Caco-2 (cell line): ENCODE measurements at regions not wholly inside any gene's neighbourhood (a gene's known extent, or its start where the extent isn't known, plus 50 kb on each side); places are given as distances from the start of the nearest gene placed in this dataset.
A peak's percentile ranks its signal among the peaks of the same experiment; 100 is the strongest.

Experiments used
- BruUV-seq: library from RNA; stranded (reverse); fragments of 400-500 nt; replicated peaks from 2 replicates; lab custom pipeline; 2021; lab: Mats Ljungman, UMichigan
- CTCF ChIA-PET: fragments of 300-600 bp; sonication (Branson Sonifier 250); formaldehyde crosslinking; loops from one replicate; lab custom pipeline; 2022; ENCODE audit warnings: antibody characterized with exemption; lab: Charles Lee
- POLR2A ChIA-PET: fragments of 300-600 bp; sonication (Branson Sonifier 250); formaldehyde crosslinking; loops from one replicate; lab custom pipeline; 2022; ENCODE audit warnings: antibody characterized with exemption; lab: Charles Lee
- DNase-seq, 2 experiments: peaks; one replicate each; pipeline versions ENCODE4 v3.0.0 to v3.0.0-alpha.2; 2020 to 2022
- H3K27me3 ChIP-seq: replicated peaks from 2 replicates; pipeline ENCODE4 v1.6.0; 2011; ENCODE audit warnings: low read length; ENCODE audit not compliant: control insufficient read depth, insufficient read depth
- H3K36me3 ChIP-seq: 2 replicates; pipeline ENCODE4 v1.5.1; 2011; ENCODE audit warnings: low read length; ENCODE audit not compliant: control insufficient read depth, insufficient read depth
- H3K4me1 ChIP-seq: fragments of 250-450 bp; sonication (Bioruptor Pico); 2 replicates; pipeline ENCODE4 v1.5.1; 2020; ENCODE audit warnings: mild to moderate bottlenecking
- H3K4me3 ChIP-seq: 2 replicates; pipeline ENCODE4 v1.5.1; 2011; ENCODE audit warnings: low read depth, mild to moderate bottlenecking, control low read depth, low read length
- H3K9me3 ChIP-seq: fragments of 250-450 bp; sonication (Bioruptor Pico); 2 replicates; pipeline ENCODE4 v1.5.1; 2020; ENCODE audit warnings: mild to moderate bottlenecking, moderate library complexity
- H3K27ac Mint-ChIP-seq: one replicate; pipeline ENCODE4 v1.8.0; 2022; ENCODE audit warnings: mixed read lengths; ENCODE audit not compliant: unreplicated experiment
- H3K27me3 Mint-ChIP-seq: one replicate; pipeline ENCODE4 v1.8.0; 2022; ENCODE audit warnings: mixed read lengths; ENCODE audit not compliant: insufficient read depth, unreplicated experiment
- H3K36me3 Mint-ChIP-seq: one replicate; pipeline ENCODE4 v1.8.0; 2022; ENCODE audit warnings: mild to moderate bottlenecking, mixed read lengths; ENCODE audit not compliant: insufficient read depth, unreplicated experiment
- H3K4me1 Mint-ChIP-seq: one replicate; pipeline ENCODE4 v1.8.0; 2022; ENCODE audit warnings: low read depth, mixed read lengths; ENCODE audit not compliant: unreplicated experiment
- H3K4me3 Mint-ChIP-seq: one replicate; pipeline ENCODE4 v1.8.0; 2022; ENCODE audit warnings: mild to moderate bottlenecking, moderate library complexity, mixed read lengths; ENCODE audit not compliant: unreplicated experiment
- H3K9me3 Mint-ChIP-seq: one replicate; pipeline ENCODE4 v1.8.0; 2022; ENCODE audit warnings: mixed read lengths; ENCODE audit not compliant: unreplicated experiment
- CTCF ChIP-seq, 2 experiments: fragments of 200-600 bp in 1 of 2; IDR thresholded peaks; 1 replicate in 1 of 2; 2 replicates in 1 of 2; pipeline versions ENCODE4 v1.5.1 to v1.8.0; 2011 to 2022; ENCODE audit warnings: antibody characterized with exemption in 1 of 2, control low read depth in 1 of 2, inconsistent platforms in 1 of 2, low read depth in 1 of 2, low read length in 1 of 2, mild to moderate bottlenecking in 1 of 2, moderate library complexity in 1 of 2; ENCODE audit not compliant: insufficient read depth in 1 of 2, severe bottlenecking in 1 of 2, unreplicated experiment in 1 of 2
- intact Hi-C: fragments of 100-400 bp; cut with micrococcal nuclease; formaldehyde crosslinking; loops from one replicate; pipeline ENCODE4 v1.10.0; 2022; ENCODE audit not compliant: unreplicated experiment

GRCh38 chr12:77685901-77686300, 144.8 kb upstream of the NAV3 start:
- H3K4me3 Mint-ChIP-seq = no peak overlapping the region
- intact Hi-C loops = loop anchor here (1.0 to 10.0 kb wide), 7 partner anchors 71 to 1065 kb away; no protein-coding TSS in a partner anchor

GRCh38 chr12:77685112-77685511, 145.6 kb upstream of the NAV3 start:
- CTCF ChIA-PET = interaction anchor here (1.2 kb wide), 1 partner anchor 13 kb away, joined by 5 read pairs; no protein-coding TSS in a partner anchor
- Histone ChIP-seq H3K36me3 (no peaks in the 10 kb centered on the region), H3K9me3 (no peaks in the 10 kb centered on the region), H3K4me3 (no peak overlapping the region), H3K27me3 (no peaks in the 10 kb centered on the region), H3K4me1 (no peaks in the 10 kb centered on the region)
- H3K4me1 Mint-ChIP-seq = no peaks in the 10 kb centered on the region
- no TSS peak for BruUV-seq
- POLR2A ChIA-PET = no interaction called here
- peak; percentile 39 to 64 for TF ChIP-seq CTCF (IDR thresholded peaks at IDR 0.05; ENCODE audit: insufficient read depth in 1 of 2, low read depth in 1 of 2, low read length in 1 of 2, severe bottlenecking in 1 of 2, unreplicated experiment in 1 of 2)
- no peak overlapping the region for H3K4me3 Mint-ChIP-seq
- intact Hi-C loops = loop anchor here (1.0 to 10.0 kb wide), 7 partner anchors 70 to 1064 kb away; no protein-coding TSS in a partner anchor
- DNase-seq = peak; percentile 40 to 61
- H3K27ac Mint-ChIP-seq = no peak overlapping the region
- H3K36me3 Mint-ChIP-seq = no peaks in the 10 kb centered on the region
- no peaks in the 10 kb centered on the region for H3K9me3 Mint-ChIP-seq
- peaks cover 3% of the 10 kb centered on the region for H3K27me3 Mint-ChIP-seq

More at GRCh38 chr12:77685901-77686300, 144.8 kb upstream of the NAV3 start:
- no peak for DNase-seq
- no peaks in the 10 kb centered on the region for H3K27me3 ChIP-seq
- no TSS peak for BruUV-seq
- H3K9me3 Mint-ChIP-seq = no peaks in the 10 kb centered on the region
- no peak for TF ChIP-seq CTCF (IDR thresholded peaks at IDR 0.05; ENCODE audit: insufficient read depth in 1 of 2, low read depth in 1 of 2, low read length in 1 of 2, severe bottlenecking in 1 of 2, unreplicated experiment in 1 of 2)
- no peaks in the 10 kb centered on the region for H3K4me1 Mint-ChIP-seq
- no peaks in the 10 kb centered on the region for H3K9me3 ChIP-seq
- no peaks in the 10 kb centered on the region for H3K36me3 ChIP-seq
- H3K4me3 ChIP-seq = no peak overlapping the region
- H3K27me3 Mint-ChIP-seq = peaks cover 3% of the 10 kb centered on the region
- H3K27ac Mint-ChIP-seq = no peak overlapping the region
- ChIA-PET CTCF (interaction anchor here (1.2 kb wide), 1 partner anchor 12 kb away, joined by 5 read pairs; no protein-coding TSS in a partner anchor), POLR2A (no interaction called here)
- no peaks in the 10 kb centered on the region for H3K4me1 ChIP-seq
- no peaks in the 10 kb centered on the region for H3K36me3 Mint-ChIP-seq

GRCh38 chr12:77682488-77682887, 148.2 kb upstream of the NAV3 start:
- Histone ChIP-seq H3K36me3 (no peaks in the 10 kb centered on the region), H3K4me1 (no peaks in the 10 kb centered on the region), H3K27me3 (no peaks in the 10 kb centered on the region), H3K4me3 (no peak overlapping the region), H3K9me3 (no peaks in the 10 kb centered on the region)
- Mint-ChIP-seq H3K36me3 (no peaks in the 10 kb centered on the region), H3K4me1 (no peaks in the 10 kb centered on the region), H3K4me3 (no peak overlapping the region), H3K27ac (no peak overlapping the region), H3K9me3 (no peaks in the 10 kb centered on the region), H3K27me3 (peaks cover 8% of the 10 kb centered on the region)
- no peak for TF ChIP-seq CTCF (IDR thresholded peaks at IDR 0.05; ENCODE audit: insufficient read depth in 1 of 2, low read depth in 1 of 2, low read length in 1 of 2, severe bottlenecking in 1 of 2, unreplicated experiment in 1 of 2)
- intact Hi-C loops = loop anchor here (10.0 kb wide), 2 partner anchors 248 to 728 kb away; no protein-coding TSS in a partner anchor
- no peak for DNase-seq
- POLR2A ChIA-PET = no interaction called here
- no TSS peak for BruUV-seq
- CTCF ChIA-PET = no interaction called here
